Psoas muscle (tissue), 7 donors: ENCODE measurements at regions not wholly inside any gene's neighbourhood (a gene's known extent, or its start where the extent isn't known, plus 50 kb on each side); places are given as distances from the start of the nearest gene placed in this dataset.

ENCODE experiments used
- ATAC-seq, 4 donors: fragments of 200-7000 bp; cut with Tn5 transposase; one replicate each; pipeline ENCODE4 v1.9.1; 2020; ENCODE audit warnings: moderate library complexity in 3 of 4, mild to moderate bottlenecking in 2 of 4
- DNase-seq, 2 donors: peaks; one replicate each; pipeline ENCODE4 v3.0.0-alpha.2; 2020
- H3K27ac ChIP-seq: fragments of 200-600 bp; one replicate; pipeline ENCODE4 v1.8.0; 2022
- H3K27me3 ChIP-seq, 3 donors: fragments of 200-600 bp in 1 of 3; one replicate each; pipeline versions ENCODE4 v1.6.1 to v1.8.0; 2013 to 2022; ENCODE audit warnings: low read length in 2 of 3, mild to moderate bottlenecking in 2 of 3, moderate library complexity in 1 of 3; ENCODE audit not compliant: insufficient read depth in 3 of 3
- H3K36me3 ChIP-seq, 2 donors: fragments of 200-600 bp in 1 of 2; one replicate each; pipeline versions ENCODE4 v1.6.1 to v1.8.0; 2013 to 2022; ENCODE audit warnings: low read depth in 1 of 2, mild to moderate bottlenecking in 1 of 2, moderate library complexity in 1 of 2; ENCODE audit not compliant: insufficient read depth in 1 of 2
- H3K4me1 ChIP-seq: fragments of 200-600 bp; one replicate; pipeline ENCODE4 v1.8.0; 2022
- H3K4me3 ChIP-seq: fragments of 200-600 bp; one replicate; pipeline ENCODE4 v1.8.0; 2022; ENCODE audit warnings: mild to moderate bottlenecking
- H3K9me3 ChIP-seq: fragments of 200-600 bp; one replicate; pipeline ENCODE4 v1.8.0; 2022
- CTCF ChIP-seq: fragments of 200-600 bp; IDR thresholded peaks from one replicate; pipeline ENCODE4 v1.8.0; 2022; ENCODE audit warnings: antibody characterized with exemption
- WGBS, 3 donors: extraction: QIAGEN DNeasy Blood & Tissue Kit; methylation state at CpG; one replicate each; pipeline versions ENCODE4 v1.1.6 to v1.1.7; 2013; 5-methylcytosine and 5-hydroxymethylcytosine counted together
- intact Hi-C, 2 donors: fragments of 100-400 bp; cut with DNase I; formaldehyde crosslinking; loops; one replicate each; pipeline versions ENCODE4 v1.11.0 to v1.14.2; 2022
- donor health status: healthy with polysubstance abuse.
- donor health status: DM: no; HTN: no; CAD: no; lungs with moderate emphysema.
- donor health status: Bipolar disorder and iron deficiency.
- donor health status: healthy.
- donor health status: DM: yes; HTN: yes; CAD: no.
- donor health status: DM: no; HTN: no; CAD: no.
- donor health status: DM: yes; HTN: yes; CAD: no.

GRCh38 chr10:94173594-94173993 lies 179.9 kb downstream of the PLCE1 start:
- Histone ChIP-seq H3K4me3 (no peak overlapping the region), H3K9me3 (no peaks in the 10 kb centered on the region), H3K4me1 (no peaks in the 10 kb centered on the region), H3K27me3 (no peaks in the 10 kb centered on the region), H3K36me3 (peaks cover 0 to 7% of the 10 kb centered on the region in 2 donors), H3K27ac (no peak overlapping the region)
- ATAC-seq, result no peak
- WGBS, 3 donors, result 73 to 75% (median 73%) methylated on average over 3 of the region's 3 CpGs
- no peak for DNase-seq
- no peak for TF ChIP-seq CTCF
- intact Hi-C loops, result no loop called here

- Histone ChIP-seq H3K4me1 (no peaks in the 10 kb centered on the region), H3K4me3 (no peak overlapping the region), H3K9me3 (no peaks in the 10 kb centered on the region), H3K27ac (no peak overlapping the region), H3K36me3 (peaks cover 0 to 7% of the 10 kb centered on the region in 2 donors), H3K27me3 (no peaks in the 10 kb centered on the region)
- intact Hi-C loops, result no loop called here
- DNase-seq, result no peak
- TF ChIP-seq CTCF, result no peak
- peak in 1 of 4 donors; percentile 42 for ATAC-seq
Measured at GRCh38 chr10:94174838-94175237, 181.1 kb downstream of the PLCE1 start.

GRCh38 chr10:94178475-94179253 lies 184.1 kb downstream of the NOC3L start:
- Histone ChIP-seq H3K27me3 (no peaks in the 10 kb centered on the region), H3K27ac (no peak overlapping the region), H3K36me3 (no peaks in the 10 kb centered on the region), H3K4me1 (no peaks in the 10 kb centered on the region), H3K9me3 (no peaks in the 10 kb centered on the region), H3K4me3 (no peak overlapping the region)
- WGBS, 3 donors, result 53 to 61% (median 56%) methylated on average over 5 of the region's 5 CpGs
- ATAC-seq (no peak), DNase-seq (no peak)
- no peak for TF ChIP-seq CTCF
- intact Hi-C loops, result no loop called here

- Histone ChIP-seq H3K9me3 (no peaks in the 10 kb centered on the region), H3K4me1 (no peaks in the 10 kb centered on the region), H3K27me3 (no peaks in the 10 kb centered on the region), H3K4me3 (no peak overlapping the region), H3K36me3 (no peaks in the 10 kb centered on the region), H3K27ac (no peak overlapping the region)
- ATAC-seq, result no peak
- no peak for DNase-seq
- TF ChIP-seq CTCF, result no peak
- WGBS, 3 donors, result 64 to 82% (median 72%) methylated on average over 2 of the region's 2 CpGs
- intact Hi-C loops, result no loop called here
Measured at GRCh38 chr10:94180576-94180975, 182.2 kb downstream of the NOC3L start.
